Inflammatory macrophage (primary cell): ENCODE measurements at regions not wholly inside any gene's neighbourhood (a gene's known extent, or its start where the extent isn't known, plus 50 kb on each side); places are given as distances from the start of the nearest gene placed in this dataset.
A peak's percentile ranks its signal among the peaks of the same experiment; 100 is the strongest.

Source experiments
- DNase-seq, 2 donors: peaks; one replicate each; pipeline ENCODE4 v3.0.0-alpha.2; 2020 to 2022

GRCh38 chr2:57862153-57862552 lies 184.5 kb upstream of the VRK2 start:
- DNase-seq = no peak

- DNase-seq = no peak
Observed at GRCh38 chr2:57862727-57863126, 183.9 kb upstream of the VRK2 start.

DNA sequence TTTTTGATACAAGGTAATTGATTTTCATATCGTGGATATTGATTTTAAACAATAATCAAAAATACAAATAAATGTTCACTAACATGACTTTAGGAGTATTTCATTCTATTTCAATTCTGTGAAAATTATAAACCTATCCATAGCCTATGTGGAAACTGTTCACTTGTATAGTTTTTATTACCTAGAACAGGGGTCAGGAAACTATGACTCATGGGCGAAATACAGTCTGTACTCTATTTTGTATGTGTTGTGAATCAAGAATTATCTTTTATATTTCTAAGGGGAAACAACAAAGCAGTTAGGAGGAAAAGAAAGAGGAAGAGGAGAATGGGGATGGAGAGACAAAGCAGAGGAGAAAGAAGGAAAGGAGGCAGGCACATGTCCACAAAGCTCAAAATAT lies 181.7 kb upstream of the VRK2 start:
- DNase-seq = no peak

- DNase-seq = no peak
Observed at GRCh38 chr2:57867730-57868129, 178.9 kb upstream of the VRK2 start.

- DNase-seq = no peak
Observed at GRCh38 chr2:57868619-57869139, 177.9 kb upstream of the VRK2 start.

DNA sequence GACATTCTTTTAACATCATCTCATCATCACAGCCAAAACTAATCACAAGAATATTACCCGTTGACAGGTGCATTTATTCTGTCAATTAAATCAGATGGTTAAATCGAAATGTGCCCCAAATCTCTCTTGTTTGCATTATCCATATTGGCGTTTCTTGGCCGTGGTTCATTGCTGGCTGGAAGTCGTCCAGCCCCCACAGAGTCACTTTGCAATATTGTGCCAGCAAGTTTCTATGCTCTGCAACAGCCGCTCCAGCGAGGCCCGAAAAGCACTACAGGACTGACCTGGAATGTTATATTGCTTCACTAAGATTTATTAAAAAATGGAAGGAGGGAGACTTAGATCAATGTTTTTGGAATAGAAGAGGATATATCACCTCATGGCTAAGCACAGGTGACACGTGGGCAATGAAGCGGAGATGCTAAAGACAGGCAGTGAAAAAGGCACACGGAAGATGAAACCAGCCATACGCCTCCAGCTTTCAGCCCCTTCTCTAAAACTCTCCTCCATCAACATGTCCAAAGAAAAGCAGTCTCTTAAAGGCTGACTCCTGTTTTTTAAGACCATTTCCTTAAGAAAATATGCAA lies 176.8 kb upstream of the VRK2 start:
- no peak for DNase-seq

DNA sequence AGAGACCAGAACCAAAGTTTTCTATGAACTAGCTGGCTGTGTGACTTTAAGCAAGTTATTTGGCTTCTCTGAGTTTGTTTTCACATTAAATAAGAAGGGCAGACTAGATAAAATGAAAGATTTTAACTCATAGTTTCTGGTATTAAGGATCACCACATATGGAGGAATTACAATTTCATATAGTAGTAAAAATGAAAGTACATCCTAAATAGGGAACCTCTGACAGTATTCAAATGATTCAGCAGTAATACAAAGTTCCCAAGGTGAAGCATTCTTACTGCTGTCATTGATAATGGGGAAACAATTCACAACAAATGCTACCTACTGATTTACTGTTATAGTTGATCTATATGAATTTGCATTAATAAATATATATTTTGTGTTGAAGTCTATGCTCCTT lies 170.3 kb upstream of the VRK2 start:
- DNase-seq = no peak

GRCh38 chr2:57877811-57878170 lies 168.8 kb upstream of the VRK2 start:
- DNase-seq = no peak

- no peak for DNase-seq
Observed at GRCh38 chr2:57878171-57878865, 168.3 kb upstream of the VRK2 start.

- no peak for DNase-seq
Observed at GRCh38 chr2:57878866-57879210, 167.8 kb upstream of the VRK2 start.

DNA sequence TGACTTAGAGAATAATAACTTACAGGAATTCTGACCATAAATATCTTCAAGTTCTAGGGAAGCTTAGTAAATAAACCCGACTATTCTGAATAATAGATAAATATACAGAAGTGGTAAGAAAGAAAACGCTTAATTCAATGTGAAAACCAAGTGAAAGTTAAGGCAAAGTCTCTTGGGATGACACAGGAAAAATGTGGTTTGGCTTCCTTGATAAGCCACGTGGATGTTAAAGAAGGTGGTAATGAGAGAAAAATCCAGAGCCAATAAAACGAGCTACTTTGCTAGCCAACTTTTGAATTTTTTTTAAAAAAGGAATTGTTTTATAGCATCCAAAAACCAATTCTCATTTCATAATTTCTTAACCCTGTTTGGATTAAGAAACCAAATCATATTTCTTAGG lies 166.2 kb upstream of the VRK2 start:
- no peak for DNase-seq

DNA sequence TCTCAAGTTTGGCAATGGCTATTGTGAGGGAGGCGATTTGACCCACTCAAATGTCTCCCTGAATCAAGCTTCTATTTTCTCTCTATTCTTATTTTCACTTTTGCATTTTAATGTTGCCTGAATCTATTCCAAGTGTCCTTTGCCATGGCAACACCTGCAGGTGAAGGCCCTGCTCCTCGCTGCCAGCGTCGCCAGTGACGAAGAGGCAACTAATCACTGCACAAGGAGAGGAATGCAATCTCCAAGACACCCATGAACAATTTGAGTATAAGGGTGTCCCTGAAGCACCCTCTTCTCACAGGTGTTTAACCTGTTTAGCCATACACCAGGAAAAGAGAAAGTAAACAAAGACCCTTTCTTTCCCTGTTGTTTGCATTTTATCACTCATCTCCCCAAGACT lies 165.6 kb upstream of the VRK2 start:
- DNase-seq = no peak

DNA sequence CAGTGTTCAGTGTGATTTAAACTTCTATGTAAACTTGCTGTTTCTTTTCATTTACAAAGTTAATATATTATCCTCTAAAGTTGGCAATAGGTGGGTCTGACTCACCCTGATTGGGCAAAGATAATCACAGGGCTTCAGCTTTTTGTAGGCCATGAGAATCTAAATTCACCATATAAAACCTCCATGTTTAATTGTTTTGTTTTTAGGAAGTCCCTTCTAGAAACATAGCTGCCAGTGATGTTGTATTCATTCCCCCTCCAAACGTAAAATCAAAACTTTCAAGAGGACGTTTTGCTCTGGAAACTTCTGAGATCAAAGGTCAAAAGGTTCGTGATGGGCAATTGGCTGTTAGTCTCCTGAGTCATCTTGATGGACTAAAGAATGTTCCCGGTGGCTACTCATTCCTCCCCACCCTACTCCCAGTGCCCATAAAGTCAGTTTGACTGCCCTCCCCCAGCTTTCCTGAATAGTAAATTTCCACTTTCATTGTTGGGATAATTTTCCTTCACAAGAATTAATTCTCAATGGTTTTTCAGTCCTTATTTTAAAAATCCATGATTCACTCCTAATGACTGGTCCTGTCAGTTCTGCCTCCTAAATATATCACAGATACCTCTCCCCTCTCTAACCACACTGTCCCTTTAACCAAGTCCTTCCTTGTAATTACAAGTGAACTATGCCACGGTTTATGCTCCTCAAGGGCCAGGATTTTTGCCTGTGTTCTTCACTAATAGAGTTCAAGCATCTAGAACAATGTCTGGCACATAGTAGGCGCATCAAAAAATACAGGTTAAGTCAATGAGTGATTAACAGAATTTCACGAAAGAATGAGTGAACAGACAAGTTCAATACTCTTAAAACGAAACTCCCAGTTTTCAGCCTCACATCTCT lies 164.4 kb upstream of the VRK2 start:
- no peak for DNase-seq

- DNase-seq = no peak
Observed at GRCh38 chr2:57882895-57883515, 163.6 kb upstream of the VRK2 start.

DNA sequence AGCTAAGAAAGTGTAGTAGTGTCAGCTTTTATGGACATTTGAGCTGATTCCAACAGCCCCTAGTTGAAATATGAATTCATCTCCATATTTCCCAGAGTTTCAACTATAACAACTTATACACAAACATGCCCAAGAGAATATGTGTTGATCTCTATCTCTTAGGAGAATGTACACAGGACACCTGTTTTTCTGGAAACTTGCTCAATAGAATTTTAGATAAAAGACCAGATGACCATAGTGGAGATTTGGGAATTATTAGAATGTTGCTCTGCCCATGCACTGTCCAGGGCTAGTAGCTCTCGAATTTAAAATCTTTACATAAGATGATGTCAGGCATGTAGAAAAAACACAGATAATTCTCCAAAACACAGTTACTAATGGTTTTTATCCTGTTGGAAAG lies 162.3 kb upstream of the VRK2 start:
- DNase-seq = no peak

DNA sequence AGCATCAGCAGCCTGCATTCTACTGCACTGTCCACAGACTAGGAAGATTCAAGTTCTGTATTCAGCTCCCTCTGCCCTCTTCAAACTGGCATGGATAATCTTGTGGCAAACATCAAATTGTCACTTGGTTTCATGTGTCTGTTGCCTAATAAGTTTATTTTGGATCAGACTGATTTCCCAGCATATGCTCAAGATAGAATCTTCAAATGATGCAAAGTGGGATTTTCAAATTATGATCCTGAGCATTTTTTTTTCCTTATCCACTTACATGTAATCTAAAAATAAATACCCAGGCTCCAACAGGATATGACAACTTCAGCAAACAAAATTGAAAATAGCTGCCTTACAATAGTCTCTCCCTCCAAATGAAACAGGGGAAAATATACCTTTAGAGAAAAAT lies 160.9 kb upstream of the VRK2 start:
- DNase-seq = no peak

- no peak for DNase-seq
Observed at GRCh38 chr2:57886161-57886786, 160.3 kb upstream of the VRK2 start.

- DNase-seq = no peak
Observed at GRCh38 chr2:57888463-57888862, 158.1 kb upstream of the VRK2 start.

- DNase-seq = peak; percentile 63 to 82
Observed at GRCh38 chr2:57890464-57890863, 156.1 kb upstream of the VRK2 start.

- DNase-seq = no peak
Observed at GRCh38 chr2:57891086-57891712, 155.4 kb upstream of the VRK2 start.

GRCh38 chr2:57892920-57893319 lies 153.7 kb upstream of the VRK2 start:
- peak; percentile 53 to 55 for DNase-seq

DNA sequence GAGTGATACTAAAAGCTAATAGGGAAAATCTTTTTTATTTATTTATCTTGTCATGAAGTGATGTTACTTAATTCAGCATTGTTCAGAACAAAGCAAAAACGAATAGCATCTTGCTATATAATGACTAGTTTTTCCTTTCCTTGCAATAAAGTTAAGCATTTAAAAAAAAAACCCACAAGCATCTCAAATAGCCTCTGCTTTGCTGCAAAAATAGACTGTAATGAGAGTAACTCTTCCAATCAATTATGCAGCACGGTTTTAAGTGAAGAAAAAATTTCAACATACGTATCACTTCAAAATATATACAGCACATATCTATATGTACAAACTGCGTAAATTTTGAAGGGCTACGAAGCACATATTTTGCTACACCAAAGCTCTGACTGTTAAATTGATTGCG lies 153.3 kb upstream of the VRK2 start:
- DNase-seq = no peak
